Stimulated activated CD4-positive, alpha-beta T cell treated with anti-CD3 and anti-CD28 coated beads, Interleukin-1b, Interleukin-23, amount 100 ng/mL, for 48 hours (primary cell): ENCODE measurements at regions not wholly inside any gene's neighbourhood (a gene's known extent, or its start where the extent isn't known, plus 50 kb on each side); places are given as distances from the start of the nearest gene placed in this dataset.

Source experiments
- DNase-seq: peaks from one replicate; pipeline ENCODE4 v3.0.0-alpha.2; 2020

- no peak for DNase-seq
Measured at GRCh38 chr5:159832073-159832472, 84.2 kb upstream of the ADRA1B start.

GRCh38 chr5:159833088-159833487, 83.2 kb upstream of the ADRA1B start:
- no peak for DNase-seq

GRCh38 chr5:159833846-159834245, 82.4 kb upstream of the ADRA1B start:
- no peak for DNase-seq

GRCh38 chr5:159835548-159835947, 80.7 kb upstream of the ADRA1B start:
- no peak for DNase-seq

- no peak for DNase-seq
Measured at GRCh38 chr5:159836691-159837090, 79.6 kb upstream of the ADRA1B start.

GRCh38 chr5:159837860-159838259, 78.4 kb upstream of the ADRA1B start:
- no peak for DNase-seq

GRCh38 chr5:159838551-159839222, 77.6 kb upstream of the ADRA1B start:
- no peak for DNase-seq

GRCh38 chr5:159844267-159845121, 71.8 kb upstream of the ADRA1B start:
- no peak for DNase-seq

- no peak for DNase-seq
Measured at GRCh38 chr5:159849437-159850083, 66.7 kb upstream of the ADRA1B start.

- no peak for DNase-seq
Measured at GRCh38 chr5:159850160-159850559, 66.1 kb upstream of the ADRA1B start.

- DNase-seq, result no peak
Measured at GRCh38 chr5:159851053-159851452, 65.2 kb upstream of the ADRA1B start.

- DNase-seq, result no peak
Measured at GRCh38 chr5:159854916-159855315, 61.4 kb upstream of the ADRA1B start.

GRCh38 chr5:159855476-159856191, 60.6 kb upstream of the ADRA1B start:
- no peak for DNase-seq

GRCh38 chr5:159858871-159859270, 57.4 kb upstream of the ADRA1B start:
- DNase-seq, result no peak

- no peak for DNase-seq
Measured at GRCh38 chr5:159861086-159861485, 55.2 kb upstream of the ADRA1B start.

- DNase-seq, result no peak
Measured at GRCh38 chr5:159864885-159865691, 51.2 kb upstream of the ADRA1B start.

GRCh38 chr5:159866093-159866492, 50.2 kb upstream of the ADRA1B start:
- DNase-seq, result no peak
